Stimulated activated naive CD8-positive, alpha-beta T cell treated with anti-CD3 and anti-CD28 coated beads, Interleukin-15, Interleukin-2, amounts not matched to agents 100 U/mL and 50 U/mL, for 24 hours (primary cell): ENCODE measurements at regions not wholly inside any gene's neighbourhood (a gene's known extent, or its start where the extent isn't known, plus 50 kb on each side); places are given as distances from the start of the nearest gene placed in this dataset.

Experiments
- ATAC-seq: fragments of 150-1000 bp; cut with Tn5 transposase; one replicate; pipeline ENCODE4 v1.10.0; 2021
- DNase-seq: peaks from one replicate; pipeline ENCODE4 v3.0.0; 2021

GRCh38 chr7:67553378-67553777 lies 556.7 kb downstream of the TYW1 start:
- DNase-seq (no peak), ATAC-seq (no peak)

- DNase-seq (no peak), ATAC-seq (no peak)
Measured at GRCh38 chr7:67554986-67555385, 558.4 kb downstream of the TYW1 start.

GRCh38 chr7:67564959-67565358 lies 568.3 kb downstream of the TYW1 start:
- no peak for DNase-seq
- ATAC-seq: no peak

GRCh38 chr7:67566101-67566500 lies 569.5 kb downstream of the TYW1 start:
- DNase-seq (no peak), ATAC-seq (no peak)

- DNase-seq (no peak), ATAC-seq (no peak)
Measured at GRCh38 chr7:67571026-67571545, 574.5 kb downstream of the TYW1 start.

- DNase-seq (no peak), ATAC-seq (no peak)
Measured at GRCh38 chr7:67573639-67574038, 577.0 kb downstream of the TYW1 start.

- ATAC-seq: no peak
- DNase-seq: no peak
Measured at GRCh38 chr7:67588631-67589030, 592.0 kb downstream of the TYW1 start.

- no peak for ATAC-seq
- no peak for DNase-seq
Measured at GRCh38 chr7:67589183-67589582, 592.5 kb downstream of the TYW1 start.

- DNase-seq (no peak), ATAC-seq (no peak)
Measured at GRCh38 chr7:67590649-67591048, 594.0 kb downstream of the TYW1 start.

- ATAC-seq (no peak), DNase-seq (no peak)
Measured at GRCh38 chr7:67593794-67594193, 597.2 kb downstream of the TYW1 start.

GRCh38 chr7:67595431-67596180 lies 599.0 kb downstream of the TYW1 start:
- DNase-seq (no peak), ATAC-seq (no peak)

GRCh38 chr7:67597161-67597560 lies 600.5 kb downstream of the TYW1 start:
- DNase-seq: no peak
- no peak for ATAC-seq

- DNase-seq (no peak), ATAC-seq (no peak)
Measured at GRCh38 chr7:67598469-67598868, 601.8 kb downstream of the TYW1 start.

- ATAC-seq: no peak
- no peak for DNase-seq
Measured at GRCh38 chr7:67599331-67600062, 602.9 kb downstream of the TYW1 start.

- no peak for ATAC-seq
Measured at GRCh38 chr7:67602246-67602887, 605.7 kb downstream of the TYW1 start.

GRCh38 chr7:67604461-67605386 lies 608.1 kb downstream of the TYW1 start:
- ATAC-seq (no peak), DNase-seq (no peak)

More at GRCh38 chr7:67602246-67602887, 605.7 kb downstream of the TYW1 start:
- no peak for DNase-seq

GRCh38 chr7:67608806-67609205 lies 612.2 kb downstream of the TYW1 start:
- ATAC-seq: no peak
- no peak for DNase-seq

- ATAC-seq (no peak), DNase-seq (no peak)
Measured at GRCh38 chr7:67610897-67611296, 614.3 kb downstream of the TYW1 start.

- ATAC-seq (no peak), DNase-seq (no peak)
Measured at GRCh38 chr7:67614843-67615242, 618.2 kb downstream of the TYW1 start.

GRCh38 chr7:67616517-67616916 lies 619.9 kb downstream of the TYW1 start:
- ATAC-seq (no peak), DNase-seq (no peak)

- ATAC-seq (no peak), DNase-seq (no peak)
Measured at GRCh38 chr7:67618556-67619162, 622.0 kb downstream of the TYW1 start.
